ENCODE measurements at regions not wholly inside any gene's neighbourhood (a gene's known extent, or its start where the extent isn't known, plus 50 kb on each side); places are given as distances from the start of the nearest gene placed in this dataset.
"Not testable (repeated sequence)": the region's sequence is repeated elsewhere in the genome, so short reads cannot be mapped to it uniquely, and the experiment has no call there.

- DNase-seq: no peak
Observed at GRCh38 chr16:26665166-26665939, 401.4 kb upstream of the C16orf82 start.

DNA sequence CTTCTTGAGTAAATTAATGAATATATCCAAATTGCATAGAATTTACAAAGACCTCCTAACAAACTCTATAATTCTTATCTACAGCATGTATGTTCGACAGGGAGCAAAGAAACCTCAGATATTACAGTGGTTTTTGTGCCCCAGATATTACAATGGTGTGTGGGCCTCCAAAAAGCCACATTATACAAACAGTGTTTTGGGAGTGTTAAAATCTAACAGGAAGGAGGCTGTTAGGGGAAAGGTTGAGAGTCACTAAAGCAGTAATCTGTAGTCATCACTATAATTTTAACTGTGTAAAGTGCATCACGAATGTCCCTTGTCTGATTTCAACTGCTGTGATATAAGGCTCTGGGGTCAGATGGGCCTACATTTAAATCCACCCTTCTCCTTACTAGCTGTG, 400.2 kb upstream of the C16orf82 start:
- no peak for DNase-seq

GRCh38 chr16:26667307-26667706, 399.4 kb upstream of the C16orf82 start:
- no peak for DNase-seq

DNA sequence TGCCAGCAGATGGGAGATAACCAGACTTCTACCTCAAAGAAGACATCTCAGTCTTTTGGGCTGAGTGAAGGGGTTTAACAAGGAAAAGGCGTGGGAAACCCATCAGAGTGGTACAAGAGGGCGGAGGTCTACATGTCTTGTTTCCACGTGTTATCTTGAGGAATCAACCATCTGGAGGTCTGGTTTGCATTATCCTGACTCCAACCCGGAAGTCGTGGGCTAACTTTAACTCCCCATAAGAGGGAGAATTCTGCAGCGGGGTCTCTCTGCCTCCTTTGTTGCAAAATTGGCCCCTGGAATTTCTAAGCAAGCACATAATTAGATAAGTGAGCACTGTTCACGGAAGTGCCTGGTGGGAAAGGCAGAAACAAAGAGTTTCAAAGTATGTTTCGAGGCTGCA, 398.7 kb upstream of the C16orf82 start:
- no peak for DNase-seq

DNA sequence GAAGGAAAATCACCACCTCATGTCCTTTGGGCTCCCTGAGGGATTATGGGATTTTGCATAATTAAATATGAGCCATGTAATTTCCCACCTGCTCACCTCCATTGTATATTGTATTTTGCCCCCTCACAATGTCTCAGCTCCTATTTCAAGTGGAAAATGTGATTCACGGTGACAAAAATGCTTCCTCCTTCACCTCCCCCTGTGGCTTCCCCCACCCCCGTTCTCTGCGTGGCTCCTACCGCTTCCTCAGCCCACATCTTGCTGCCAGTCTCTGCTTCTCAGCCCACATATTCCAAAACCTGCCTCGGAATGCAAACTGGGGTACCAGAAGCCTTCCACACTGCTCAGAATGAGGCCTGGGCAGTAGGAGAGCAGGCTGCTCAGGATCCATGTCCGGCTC, 394.5 kb upstream of the C16orf82 start:
- no peak for DNase-seq

GRCh38 chr16:26673011-26673410, 393.7 kb upstream of the C16orf82 start:
- DNase-seq: no peak

- DNase-seq: no peak
Observed at GRCh38 chr16:26680671-26681070, 386.1 kb upstream of the C16orf82 start.

GRCh38 chr16:26688105-26688504, 378.6 kb upstream of the C16orf82 start:
- DNase-seq: no peak

GRCh38 chr16:26688699-26689098, 378.0 kb upstream of the C16orf82 start:
- DNase-seq: no peak

GRCh38 chr16:26692658-26693057, 374.1 kb upstream of the C16orf82 start:
- DNase-seq: no peak

DNA sequence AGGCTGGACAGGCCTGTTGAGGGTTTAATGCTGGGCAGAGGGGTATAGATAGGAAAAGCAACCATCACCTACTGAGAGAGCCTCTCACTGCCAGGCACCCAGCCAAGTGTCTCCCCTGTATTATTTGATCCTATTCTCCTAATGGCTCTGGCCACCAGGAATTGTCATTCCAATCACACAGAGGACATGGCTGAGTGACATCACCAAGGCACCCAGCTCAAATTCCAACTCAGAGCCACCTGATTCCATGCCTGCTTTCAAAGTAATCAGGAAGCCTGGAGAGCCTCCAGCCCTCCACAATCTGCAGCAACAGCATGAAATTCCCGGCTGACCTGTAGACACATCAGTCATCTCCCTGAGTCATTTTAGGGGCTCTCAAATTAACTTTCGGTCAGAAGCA, 368.9 kb upstream of the C16orf82 start:
- DNase-seq: no peak

GRCh38 chr16:26700250-26700649, 366.5 kb upstream of the C16orf82 start:
- no peak for DNase-seq

GRCh38 chr16:26701243-26701886, 365.4 kb upstream of the C16orf82 start:
- DNase-seq: no peak

DNA sequence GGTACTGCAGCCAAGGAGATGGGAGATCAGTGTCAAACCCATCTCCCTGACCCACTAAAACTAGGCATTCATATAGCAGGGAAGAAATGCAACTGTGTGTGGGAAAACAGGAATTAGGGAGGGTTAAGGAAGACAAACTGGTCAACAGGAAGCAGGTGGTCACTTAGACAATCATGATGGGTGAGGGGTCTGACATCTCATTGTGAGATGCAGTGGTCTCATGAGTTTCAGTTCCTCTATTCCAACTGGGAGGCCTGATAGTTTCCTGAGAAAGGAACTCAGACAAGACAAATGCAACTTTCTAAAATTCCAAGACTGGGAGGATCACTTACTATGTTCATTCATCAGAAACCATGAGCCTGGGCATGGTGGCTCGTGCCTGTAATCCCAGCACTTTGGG, 361.4 kb upstream of the C16orf82 start:
- no peak for DNase-seq

DNA sequence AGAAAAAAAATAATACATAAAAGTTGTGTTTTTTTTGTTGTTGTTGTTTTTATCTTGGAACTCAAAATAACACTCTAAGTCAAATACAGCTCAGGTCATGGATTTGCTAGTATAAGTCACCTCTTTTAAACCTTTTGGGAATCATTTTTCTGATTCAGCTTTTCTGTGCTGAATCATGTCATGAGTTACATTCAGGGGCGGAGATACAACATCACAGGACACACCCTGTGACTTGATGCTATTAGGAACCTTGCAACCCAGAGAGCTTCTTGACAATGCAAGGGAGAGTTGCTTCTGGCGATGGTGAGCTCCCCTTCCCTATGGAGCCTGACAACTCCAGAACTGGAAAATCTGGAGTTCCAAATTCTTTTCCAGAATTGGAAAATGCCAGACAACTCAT, 358.3 kb upstream of the C16orf82 start:
- no peak for DNase-seq

GRCh38 chr16:26709175-26709574, 357.6 kb upstream of the C16orf82 start:
- no peak for DNase-seq

DNA sequence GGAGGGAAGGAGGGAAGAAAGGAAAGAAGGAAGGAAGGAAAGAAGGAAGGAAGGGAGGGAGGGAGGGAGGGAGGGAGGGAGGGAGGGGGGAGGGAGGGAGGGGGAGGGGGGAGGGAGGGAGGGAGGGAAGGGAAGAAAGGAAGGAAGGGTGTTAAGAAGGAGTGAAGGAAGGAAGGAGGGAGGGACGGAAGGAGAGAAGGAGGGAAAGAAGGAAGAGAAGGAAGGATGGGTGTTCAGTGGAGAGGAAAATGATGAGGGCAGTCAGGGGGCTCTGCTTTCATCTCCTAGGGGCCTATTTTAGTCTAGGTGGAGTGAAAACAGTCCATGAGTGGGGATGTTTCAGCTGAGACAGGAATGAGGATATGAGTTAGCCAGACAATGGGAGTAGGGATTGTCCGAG, 357.0 kb upstream of the C16orf82 start:
- no peak for DNase-seq

GRCh38 chr16:26710450-26710849, 356.3 kb upstream of the C16orf82 start:
- no peak for DNase-seq

- DNase-seq: no peak
Observed at GRCh38 chr16:26712876-26713275, 353.9 kb upstream of the C16orf82 start.

DNA sequence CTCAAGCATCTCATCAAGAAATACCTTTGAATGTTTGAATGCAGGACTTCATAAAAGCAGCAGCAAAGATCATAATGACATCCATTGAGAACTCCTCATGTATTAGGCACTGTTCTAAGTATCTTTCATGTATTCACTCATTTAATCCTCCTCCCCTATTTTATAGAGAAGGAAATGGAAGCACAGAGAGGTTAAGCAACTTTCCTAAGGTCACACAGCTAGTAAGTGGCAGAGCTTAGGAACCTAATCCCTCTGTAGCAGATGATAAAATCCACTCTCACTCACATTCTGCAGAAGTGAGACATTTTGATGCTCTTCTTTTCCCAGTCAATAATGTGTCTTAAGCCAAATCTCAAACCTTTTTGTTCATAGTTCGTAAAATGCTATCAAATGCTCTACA, 350.8 kb upstream of the C16orf82 start:
- DNase-seq: no peak

DNA sequence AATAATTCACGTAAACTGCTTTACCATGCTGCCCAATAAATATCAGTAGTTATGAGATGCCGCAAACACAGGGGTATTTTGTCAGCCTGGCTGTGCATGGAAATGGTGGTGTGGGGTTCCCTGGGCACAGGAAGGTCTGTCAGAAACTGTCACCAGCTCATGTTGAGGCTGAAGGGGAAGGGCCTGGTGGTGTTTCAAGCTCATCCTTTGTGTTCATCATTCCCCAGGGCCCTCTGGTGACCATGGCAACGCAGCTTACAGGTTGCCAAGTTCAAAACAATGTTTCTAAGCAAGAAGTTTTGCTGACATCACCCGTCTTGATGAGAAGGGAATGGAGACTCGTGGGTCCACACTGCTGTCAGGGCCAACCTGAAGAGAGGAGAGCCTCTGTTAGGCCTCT, 348.9 kb upstream of the C16orf82 start:
- DNase-seq: no peak

- DNase-seq: no peak
Observed at GRCh38 chr16:26721290-26721689, 345.4 kb upstream of the C16orf82 start.

DNA sequence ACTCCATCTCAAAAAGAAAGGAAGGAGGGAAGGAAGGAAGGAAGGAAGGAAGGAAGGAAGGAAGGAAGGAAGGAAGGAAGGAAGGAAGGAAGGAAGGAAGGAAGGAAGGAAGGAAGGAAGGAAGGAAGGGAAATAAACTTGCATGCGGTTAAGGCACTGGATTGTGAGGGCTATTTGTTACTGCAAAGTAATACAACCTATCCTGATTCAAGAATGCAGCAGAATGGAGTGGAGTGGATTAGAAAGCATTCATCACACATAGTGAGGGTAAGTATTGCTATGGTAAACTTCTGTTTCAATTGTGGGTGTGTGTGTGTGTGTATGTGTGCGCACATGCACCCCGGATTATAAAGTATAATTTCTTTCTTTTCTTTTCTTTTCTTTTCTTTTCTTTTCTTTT, 344.8 kb upstream of the C16orf82 start:
- not testable (repeated sequence) for DNase-seq

DNA sequence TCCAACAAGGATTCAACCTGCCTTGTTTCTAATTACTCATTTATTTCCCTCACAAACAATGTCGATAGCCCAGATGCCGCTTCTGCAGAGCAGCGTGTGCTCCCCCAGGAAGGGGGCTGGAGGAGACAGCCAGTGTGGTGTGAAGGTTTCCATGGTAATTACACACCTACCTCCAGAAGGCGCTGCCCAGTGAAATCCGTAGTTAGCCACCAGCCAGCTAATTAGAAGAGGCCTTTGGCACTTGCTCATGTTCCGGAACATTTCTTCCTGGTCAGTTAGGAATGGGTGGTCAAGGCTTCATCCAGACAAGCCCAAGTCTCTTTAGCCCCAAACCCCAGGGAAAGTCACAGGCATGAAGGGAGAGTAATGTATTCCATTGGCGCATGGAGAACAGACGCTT, 342.5 kb upstream of the C16orf82 start:
- no peak for DNase-seq

GRCh38 chr16:26727848-26728247, 338.9 kb upstream of the C16orf82 start:
- no peak for DNase-seq
